CD4-positive, alpha-beta T cell (primary cell): ENCODE measurements at regions not wholly inside any gene's neighbourhood (a gene's known extent, or its start where the extent isn't known, plus 50 kb on each side); places are given as distances from the start of the nearest gene placed in this dataset.
"Not testable (repeated sequence)": the region's sequence is repeated elsewhere in the genome, so short reads cannot be mapped to it uniquely, and the experiment has no call there.

Experiments
- ATAC-seq: fragments of 200-7000 bp; cut with Tn5 transposase; one replicate; pipeline ENCODE4 v1.10.0; 2022; ENCODE audit warnings: mild to moderate bottlenecking; ENCODE audit not compliant: poor library complexity
- CTCF ChIA-PET: fragments of 350-600 bp; sonication (Branson Sonifier 250); formaldehyde crosslinking; loops from one replicate; lab custom pipeline; 2021; ENCODE audit warnings: antibody characterized with exemption, inconsistent platforms; lab: Charles Lee
- POLR2A ChIA-PET: fragments of 350-600 bp; sonication (Branson Sonifier 250); formaldehyde crosslinking; loops from one replicate; lab custom pipeline; 2021; ENCODE audit warnings: antibody characterized with exemption, inconsistent platforms; lab: Charles Lee
- DNase-seq, 14 experiments: peaks; one replicate each; pipeline ENCODE4 v3.0.0-alpha.2; 2013 to 2020; ENCODE audit warnings: mixed read lengths in 2 of 14
- H3K27ac ChIP-seq, 2 donors: one replicate each; pipeline versions ENCODE4 v1.5.1 to v1.7.0; 2013; ENCODE audit warnings: low read length in 2 of 2, low read depth in 1 of 2, mild to moderate bottlenecking in 1 of 2
- H3K27me3 ChIP-seq, 2 experiments: 1 replicate in 1 of 2; 2 replicates in 1 of 2; pipeline versions ENCODE4 v1.6.1 to v1.7.0; 2013; ENCODE audit warnings: low read length in 2 of 2, control low read depth in 1 of 2, mild to moderate bottlenecking in 1 of 2, moderate library complexity in 1 of 2; ENCODE audit not compliant: insufficient read depth in 2 of 2, control insufficient read depth in 1 of 2
- H3K36me3 ChIP-seq: one replicate; pipeline ENCODE4 v1.6.1; 2013; ENCODE audit warnings: low read length, control low read depth; ENCODE audit not compliant: insufficient read depth
- H3K4me1 ChIP-seq: one replicate; pipeline ENCODE4 v1.6.1; 2013; ENCODE audit warnings: low read length, control low read depth; ENCODE audit not compliant: insufficient read depth
- H3K4me3 ChIP-seq: one replicate; pipeline ENCODE4 v1.5.1; 2013; ENCODE audit warnings: mild to moderate bottlenecking, low read length, moderate library complexity
- H3K9me3 ChIP-seq, 2 experiments: 1 replicate in 1 of 2; 2 replicates in 1 of 2; pipeline versions ENCODE4 v1.6.1 to v1.7.0; 2013; ENCODE audit warnings: low read length in 2 of 2, mild to moderate bottlenecking in 2 of 2, control low read depth in 1 of 2, moderate library complexity in 1 of 2; ENCODE audit not compliant: control insufficient read depth in 1 of 2, insufficient read depth in 1 of 2
- H3K27ac Mint-ChIP-seq: one replicate; pipeline ENCODE4 v1.8.0; 2020; ENCODE audit warnings: mixed read lengths
- H3K27me3 Mint-ChIP-seq: one replicate; pipeline ENCODE4 v1.8.0; 2021; ENCODE audit warnings: mixed read lengths
- H3K36me3 Mint-ChIP-seq: one replicate; pipeline ENCODE4 v1.8.0; 2021; ENCODE audit warnings: low read depth, mixed read lengths
- H3K4me1 Mint-ChIP-seq: one replicate; pipeline ENCODE4 v1.8.0; 2021; ENCODE audit warnings: low read depth, mixed read lengths
- H3K4me3 Mint-ChIP-seq: one replicate; pipeline ENCODE4 v1.8.0; 2020; ENCODE audit warnings: mild to moderate bottlenecking, mixed read lengths
- H3K9me3 Mint-ChIP-seq: one replicate; pipeline ENCODE4 v1.8.0; 2020; ENCODE audit warnings: mixed read lengths
- intact Hi-C, 2 experiments: fragments of 100-400 bp; cut with DNase I in 1 of 2; cut with micrococcal nuclease in 1 of 2; formaldehyde crosslinking; loops; one replicate each; pipeline versions ENCODE4 v1.15.1 to v1.9.0; 2023 to 2025; cut with DNase I, micrococcal nuclease
- TF ChIP-seq, protein P1 (sequence below): fragments of 200-600 bp; IDR thresholded peaks from one replicate; pipeline ENCODE4 v1.8.0; 2022; ENCODE audit warnings: antibody characterized with exemption, mild to moderate bottlenecking

DNA sequence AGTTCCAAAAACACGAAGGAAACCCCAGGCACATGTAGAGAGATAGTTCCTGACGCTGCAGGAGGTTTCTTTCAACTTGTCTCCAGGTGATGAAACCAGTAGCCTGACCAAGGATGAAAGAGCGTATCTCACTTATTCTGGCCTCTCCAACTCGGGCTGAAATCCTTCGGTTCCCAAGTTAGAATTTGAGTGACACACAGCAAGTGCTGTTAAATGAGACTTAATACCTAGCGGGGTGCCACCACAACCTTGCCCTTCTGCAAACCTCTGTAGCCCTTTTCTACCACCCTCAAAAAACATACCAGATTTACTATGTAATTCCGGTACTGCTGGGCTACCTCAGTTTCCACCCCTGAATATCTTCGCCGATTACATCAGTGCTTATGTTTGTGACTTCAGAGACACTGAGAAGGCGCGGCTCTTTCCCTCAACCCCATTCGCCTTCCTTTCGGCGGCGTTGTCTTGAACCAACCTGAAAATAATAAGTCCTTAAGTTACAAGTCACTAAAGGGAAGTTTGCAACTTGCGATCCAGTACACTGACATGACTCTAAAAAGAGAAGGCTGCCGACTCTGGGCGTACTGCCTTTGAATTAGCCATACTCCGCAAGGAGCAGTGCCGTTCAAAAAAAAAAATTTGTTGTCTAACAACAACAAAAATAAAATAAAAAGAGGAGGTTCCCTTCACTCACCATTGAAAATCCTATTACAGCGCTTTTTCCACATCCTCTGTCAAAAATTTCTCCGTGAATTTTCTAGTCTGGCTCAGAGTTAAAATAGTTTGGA, 194.9 kb upstream of the ZNF184 start:
- DNase-seq: peak in 1 of 14 experiments; percentile 21
- no peak overlapping the region for H3K4me3 ChIP-seq

DNA sequence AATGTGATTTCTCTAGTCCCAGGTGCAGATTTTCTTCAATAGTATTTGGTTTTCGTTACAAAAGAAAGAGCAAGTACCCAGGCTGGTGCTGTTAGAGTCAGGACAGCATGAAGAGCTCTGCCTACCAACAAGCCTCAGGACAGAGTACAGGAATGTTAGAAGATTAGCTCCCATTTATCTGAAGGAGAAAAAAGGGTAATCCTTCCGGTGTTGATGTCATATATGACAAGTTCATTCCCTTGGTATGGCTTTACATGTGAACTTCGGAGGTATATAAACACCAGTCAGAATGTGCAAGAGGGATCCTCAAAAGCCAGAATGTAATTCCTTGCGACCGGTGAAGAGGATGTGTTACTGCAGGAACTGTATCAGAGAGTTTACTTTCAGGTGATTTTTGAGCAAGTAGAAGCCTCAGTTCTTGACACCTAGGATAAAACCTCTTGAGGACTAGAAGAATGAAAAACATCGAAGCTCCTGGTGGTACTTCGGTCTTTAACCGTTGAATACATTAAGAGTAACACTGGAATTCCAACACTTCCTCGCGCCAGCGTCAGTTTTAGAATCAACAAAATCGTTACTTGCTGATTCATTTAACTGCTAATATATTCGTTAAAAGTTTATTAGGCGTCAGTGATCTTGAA, 194.2 kb upstream of the ZNF184 start:
- Mint-ChIP-seq H3K36me3 (no peaks in the 10 kb centered on the region), H3K4me1 (peaks cover 31% of the 10 kb centered on the region), H3K27me3 (peaks cover 92% of the 10 kb centered on the region), H3K9me3 (peaks cover 5% of the 10 kb centered on the region), H3K27ac (no peak overlapping the region), H3K4me3 (peak overlapping the region; percentile 17)
- Histone ChIP-seq H3K27ac (no peak overlapping the region), H3K4me1 (peaks cover 26% of the 10 kb centered on the region), H3K4me3 (no peak overlapping the region), H3K27me3 (peaks cover 71 to 86% of the 10 kb centered on the region in 2 experiments), H3K9me3 (peaks cover 23 to 36% of the 10 kb centered on the region in 2 experiments), H3K36me3 (no peaks in the 10 kb centered on the region)
- intact Hi-C loops: no loop called here
- TF ChIP-seq, protein P1, sequence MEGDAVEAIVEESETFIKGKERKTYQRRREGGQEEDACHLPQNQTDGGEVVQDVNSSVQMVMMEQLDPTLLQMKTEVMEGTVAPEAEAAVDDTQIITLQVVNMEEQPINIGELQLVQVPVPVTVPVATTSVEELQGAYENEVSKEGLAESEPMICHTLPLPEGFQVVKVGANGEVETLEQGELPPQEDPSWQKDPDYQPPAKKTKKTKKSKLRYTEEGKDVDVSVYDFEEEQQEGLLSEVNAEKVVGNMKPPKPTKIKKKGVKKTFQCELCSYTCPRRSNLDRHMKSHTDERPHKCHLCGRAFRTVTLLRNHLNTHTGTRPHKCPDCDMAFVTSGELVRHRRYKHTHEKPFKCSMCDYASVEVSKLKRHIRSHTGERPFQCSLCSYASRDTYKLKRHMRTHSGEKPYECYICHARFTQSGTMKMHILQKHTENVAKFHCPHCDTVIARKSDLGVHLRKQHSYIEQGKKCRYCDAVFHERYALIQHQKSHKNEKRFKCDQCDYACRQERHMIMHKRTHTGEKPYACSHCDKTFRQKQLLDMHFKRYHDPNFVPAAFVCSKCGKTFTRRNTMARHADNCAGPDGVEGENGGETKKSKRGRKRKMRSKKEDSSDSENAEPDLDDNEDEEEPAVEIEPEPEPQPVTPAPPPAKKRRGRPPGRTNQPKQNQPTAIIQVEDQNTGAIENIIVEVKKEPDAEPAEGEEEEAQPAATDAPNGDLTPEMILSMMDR: no peak
- ChIA-PET POLR2A (no interaction called here), CTCF (no interaction called here)
- DNase-seq (no peak), ATAC-seq (no peak)

More for the DNA sequence above, 194.9 kb upstream of the ZNF184 start:
- Mint-ChIP-seq H3K27me3 (peaks cover 93% of the 10 kb centered on the region), H3K4me1 (peaks cover 37% of the 10 kb centered on the region), H3K4me3 (peak overlapping the region; percentile 42), H3K27ac (peak overlapping the region; percentile 62), H3K36me3 (no peaks in the 10 kb centered on the region), H3K9me3 (peaks cover 10% of the 10 kb centered on the region)
- H3K36me3 ChIP-seq: no peaks in the 10 kb centered on the region
- H3K27me3 ChIP-seq: peaks cover 75 to 86% of the 10 kb centered on the region in 2 experiments
- intact Hi-C loops: loop anchor here (2.0 kb wide), 2 partner anchors 21 to 373 kb away; no protein-coding TSS in a partner anchor
- ATAC-seq: no peak
- POLR2A ChIA-PET: no interaction called here
- no peak overlapping the region for H3K27ac ChIP-seq
- H3K9me3 ChIP-seq: peaks cover 30 to 38% of the 10 kb centered on the region in 2 experiments
- CTCF ChIA-PET: no interaction called here
- TF ChIP-seq, protein P1: no peak
- peaks cover 28% of the 10 kb centered on the region for H3K4me1 ChIP-seq

DNA sequence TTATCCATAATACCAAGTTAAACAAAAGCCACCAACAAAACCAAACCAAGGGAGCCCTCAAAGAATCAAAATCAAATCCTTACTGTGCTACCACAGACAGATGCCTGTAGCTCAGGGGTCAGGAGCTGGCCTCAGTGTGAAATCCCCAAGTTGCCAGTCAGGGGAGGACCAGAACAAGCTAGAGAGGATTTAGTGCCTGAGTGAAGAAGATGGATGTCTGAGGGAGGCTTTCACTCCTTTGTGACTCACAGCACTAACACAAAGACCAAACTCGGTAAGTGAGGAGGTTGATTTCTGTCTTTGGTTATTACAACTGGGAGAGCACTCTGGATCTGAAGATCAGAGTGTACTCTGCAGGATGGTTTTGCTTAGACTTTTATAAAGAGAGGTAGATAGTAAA, 189.9 kb upstream of the ZNF184 start:
- CTCF ChIA-PET: interaction anchor here (0.7 kb wide), 1 partner anchor 491 kb away, joined by 3 read pairs; no protein-coding TSS in a partner anchor
- H3K27me3 Mint-ChIP-seq: peaks cover 73% of the 10 kb centered on the region

DNA sequence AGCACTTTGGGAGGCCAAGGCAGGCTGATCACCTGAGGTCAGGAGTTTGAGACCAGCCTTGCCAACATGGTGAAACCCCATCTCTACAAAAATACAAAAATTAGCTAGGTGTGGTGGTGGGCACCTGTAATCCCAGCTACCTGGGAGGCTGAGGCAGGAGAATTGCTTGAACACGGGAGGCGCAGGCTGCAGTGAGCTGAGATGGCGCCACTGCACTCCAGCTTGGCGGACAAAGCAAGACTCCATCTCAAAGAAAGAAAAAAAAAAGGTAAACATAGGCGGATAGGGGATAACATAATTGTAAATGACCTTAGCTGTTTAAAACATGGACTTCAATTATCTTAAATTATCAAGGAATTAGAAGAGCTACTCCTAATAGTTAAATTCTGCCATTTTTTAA, 189.3 kb upstream of the ZNF184 start:
- H3K4me1 ChIP-seq, DNase-seq, H3K4me1 Mint-ChIP-seq, H3K9me3 Mint-ChIP-seq, H3K27ac ChIP-seq, H3K36me3 Mint-ChIP-seq, H3K4me3 Mint-ChIP-seq, H3K4me3 ChIP-seq, intact Hi-C loops, H3K36me3 ChIP-seq, ATAC-seq, H3K27ac Mint-ChIP-seq, POLR2A ChIA-PET: not testable (repeated sequence)
- Histone ChIP-seq H3K9me3 (peaks cover 1 to 11% of the 10 kb centered on the region in 2 experiments), H3K27me3 (peaks cover 33 to 37% of the 10 kb centered on the region in 2 experiments)
- H3K27me3 Mint-ChIP-seq: peaks cover 71% of the 10 kb centered on the region
- CTCF ChIA-PET: interaction anchor here (0.7 to 1.8 kb wide), 3 partner anchors 15 to 491 kb away, joined by 3 read pairs; no protein-coding TSS in a partner anchor

More for the DNA sequence above, 189.9 kb upstream of the ZNF184 start:
- H3K4me3 Mint-ChIP-seq: no peak overlapping the region
- no peak for DNase-seq
- intact Hi-C loops: no loop called here
- Histone ChIP-seq H3K36me3 (no peaks in the 10 kb centered on the region), H3K4me1 (peaks cover 2% of the 10 kb centered on the region), H3K9me3 (peaks cover 7 to 11% of the 10 kb centered on the region in 2 experiments), H3K27ac (no peak overlapping the region), H3K27me3 (peaks cover 38 to 43% of the 10 kb centered on the region in 2 experiments), H3K4me3 (no peak overlapping the region)
- TF ChIP-seq, protein P1: no peak
- H3K36me3 Mint-ChIP-seq: no peaks in the 10 kb centered on the region
- no peak overlapping the region for H3K27ac Mint-ChIP-seq
- no peaks in the 10 kb centered on the region for H3K9me3 Mint-ChIP-seq
- peaks cover 7% of the 10 kb centered on the region for H3K4me1 Mint-ChIP-seq
- no peak for ATAC-seq
- POLR2A ChIA-PET: no interaction called here
